ENCODE measurements at regions not wholly inside any gene's neighbourhood (a gene's known extent, or its start where the extent isn't known, plus 50 kb on each side); places are given as distances from the start of the nearest gene placed in this dataset.

- no peak for TF ChIP-seq TP53 (CRISPR knock-in tag; IDR thresholded peaks at IDR 0.05)
- TF ChIP-seq ZNF416 (CRISPR knock-in tag; IDR thresholded peaks at IDR 0.05), result no peak
- no peak for TF ChIP-seq SMAD3 (CRISPR knock-in tag; IDR thresholded peaks at IDR 0.05; ENCODE audit: borderline replicate concordance)
- no peak for TF ChIP-seq ZBTB21 (CRISPR knock-in tag; IDR thresholded peaks at IDR 0.05; ENCODE audit: borderline replicate concordance)
- no peak for TF ChIP-seq NR2C2 (CRISPR knock-in tag; IDR thresholded peaks at IDR 0.05)
- TF ChIP-seq FOXJ3 (CRISPR knock-in tag; IDR thresholded peaks at IDR 0.05; ENCODE audit: borderline replicate concordance), result no peak
- no peak for TF ChIP-seq ATF6 (CRISPR knock-in tag; IDR thresholded peaks at IDR 0.05)
- ATAC-seq, result no peak
- Mint-ChIP-seq H3K27ac (no peak overlapping the region; the same call in 1 of the 2 replicates), H3K4me3 (no peak overlapping the region), H3K9me3 (peaks cover 16% of the 10 kb centered on the region), H3K4me1 (peaks cover under 1% of the 10 kb centered on the region), H3K27me3 (ENCODE audit: low read depth) (no peaks in the 10 kb centered on the region; the same call in 1 of the 2 replicates), H3K36me3 (no peaks in the 10 kb centered on the region)
- DNase-seq (ENCODE audit: low spot score), result no peak
- CTCF ChIA-PET, result no interaction called here
- POLR2A ChIA-PET, result no interaction called here
Observed at GRCh38 chr7:46886669-46887374, 695.1 kb downstream of the TNS3 start.

- Mint-ChIP-seq H3K9me3 (peaks cover 8% of the 10 kb centered on the region; the same call in 1 of the 2 replicates), H3K36me3 (no peaks in the 10 kb centered on the region), H3K27me3 (ENCODE audit: low read depth) (no peaks in the 10 kb centered on the region; the same call in 1 of the 2 replicates), H3K27ac (no peak overlapping the region), H3K4me1 (peaks cover 17% of the 10 kb centered on the region), H3K4me3 (no peak overlapping the region)
- no peak for TF ChIP-seq OVOL2 (CRISPR knock-in tag; IDR thresholded peaks at IDR 0.05; ENCODE audit: borderline replicate concordance)
- ChIA-PET POLR2A (no interaction called here), CTCF (no interaction called here)
- DNase-seq (ENCODE audit: low spot score), result no peak
- no peak for ATAC-seq
Observed at GRCh38 chr7:46885167-46885566, 696.7 kb downstream of the TNS3 start.

GRCh38 chr7:46881507-46882127 is 700.3 kb downstream of the TNS3 start:
- ATAC-seq (peak; percentile 38), DNase-seq (ENCODE audit: low spot score) (no peak)
- ChIA-PET POLR2A (no interaction called here), CTCF (interaction anchor here (0.7 kb wide), 1 partner anchor 95 kb away, joined by 3 read pairs; no protein-coding TSS in a partner anchor)
- Mint-ChIP-seq H3K9me3 (peaks cover 13% of the 10 kb centered on the region; the same call in 1 of the 2 replicates), H3K27ac (no peak overlapping the region), H3K4me1 (peaks cover 24% of the 10 kb centered on the region), H3K27me3 (ENCODE audit: low read depth) (no peaks in the 10 kb centered on the region; the same call in 1 of the 2 replicates), H3K36me3 (no peaks in the 10 kb centered on the region), H3K4me3 (no peak overlapping the region)
- no peak for TF ChIP-seq ZBTB21 (CRISPR knock-in tag; IDR thresholded peaks at IDR 0.05; ENCODE audit: borderline replicate concordance)
- no peak for TF ChIP-seq ZNF317 (CRISPR knock-in tag; IDR thresholded peaks at IDR 0.05; ENCODE audit: borderline replicate concordance, low read depth)
- TF ChIP-seq MYBL2 (CRISPR knock-in tag; IDR thresholded peaks at IDR 0.05), result no peak
- TF ChIP-seq ZMAT4 (CRISPR knock-in tag; IDR thresholded peaks at IDR 0.05), result no peak
- no peak for TF ChIP-seq E2F4 (CRISPR knock-in tag; IDR thresholded peaks at IDR 0.05; ENCODE audit: borderline replicate concordance, low read depth)

- Mint-ChIP-seq H3K4me1 (peaks cover 24% of the 10 kb centered on the region), H3K4me3 (no peak overlapping the region), H3K9me3 (peaks cover 14% of the 10 kb centered on the region; the same call in 1 of the 2 replicates), H3K27ac (no peak overlapping the region), H3K36me3 (no peaks in the 10 kb centered on the region), H3K27me3 (ENCODE audit: low read depth) (no peaks in the 10 kb centered on the region)
- POLR2A ChIA-PET, result no interaction called here
- no peak; the same call in 1 of the 2 replicates for ATAC-seq
- CTCF ChIA-PET, result interaction anchor here (0.7 kb wide), 1 partner anchor 94 kb away, joined by 3 read pairs; no protein-coding TSS in a partner anchor
- DNase-seq (ENCODE audit: low spot score), result no peak
- TF ChIP-seq PRDM15 (CRISPR knock-in tag; IDR thresholded peaks at IDR 0.05) (no peak), PRRX2 (CRISPR knock-in tag; IDR thresholded peaks at IDR 0.05) (no peak), ERG (CRISPR knock-in tag; IDR thresholded peaks at IDR 0.05) (no peak), ELF4 (CRISPR knock-in tag; IDR thresholded peaks at IDR 0.05; ENCODE audit: low read depth) (no peak), ZNF416 (CRISPR knock-in tag; IDR thresholded peaks at IDR 0.05) (no peak)
Observed at GRCh38 chr7:46880508-46881196, 701.3 kb downstream of the TNS3 start.
